ENCODE measurements at regions not wholly inside any gene's neighbourhood (a gene's known extent, or its start where the extent isn't known, plus 50 kb on each side); places are given as distances from the start of the nearest gene placed in this dataset.

DNA sequence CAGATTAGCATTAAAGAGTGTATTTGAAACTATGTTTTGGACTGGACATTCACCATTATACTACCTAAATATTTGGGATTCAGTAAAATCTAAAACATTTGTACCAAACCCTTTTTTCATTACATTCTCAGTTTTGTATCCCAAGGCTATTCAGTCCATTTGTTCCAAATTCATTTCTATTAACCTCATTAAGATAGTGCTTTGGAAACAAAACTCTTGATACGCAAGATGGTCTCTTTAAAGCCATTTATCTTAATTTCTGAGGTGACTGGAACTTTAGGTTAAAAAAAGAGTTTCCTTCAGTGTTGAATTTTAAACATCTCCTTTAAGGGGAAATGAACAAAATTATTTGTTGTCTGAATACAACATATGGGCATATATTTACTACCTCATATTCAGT, 702.5 kb upstream of the GRAMD2B start:
- Histone ChIP-seq H3K4me1 (ENCODE audit: insufficient read depth) (no peaks in the 10 kb centered on the region), H3K4me3 (ENCODE audit: low read depth, low read length) (no peak overlapping the region), H3K27ac (ENCODE audit: low read depth) (no peak overlapping the region), H3K36me3 (ENCODE audit: insufficient read depth) (no peaks in the 10 kb centered on the region)
- no peak for DNase-seq (ENCODE audit: extremely low spot score)
- WGBS: 97% methylated on average over 1 of the region's 1 CpG

- no peak overlapping the region for H3K4me3 ChIP-seq (ENCODE audit: low read depth, low read length)
- no peaks in the 10 kb centered on the region for H3K36me3 ChIP-seq (ENCODE audit: insufficient read depth)
- DNase-seq (ENCODE audit: extremely low spot score): no peak
- 98% methylated on average over 1 of the region's 1 CpG for WGBS
- H3K27ac ChIP-seq (ENCODE audit: low read depth): no peak overlapping the region
- H3K4me1 ChIP-seq (ENCODE audit: insufficient read depth): no peaks in the 10 kb centered on the region
Observed at GRCh38 chr5:125722550-125722949, 700.7 kb upstream of the GRAMD2B start.

DNA sequence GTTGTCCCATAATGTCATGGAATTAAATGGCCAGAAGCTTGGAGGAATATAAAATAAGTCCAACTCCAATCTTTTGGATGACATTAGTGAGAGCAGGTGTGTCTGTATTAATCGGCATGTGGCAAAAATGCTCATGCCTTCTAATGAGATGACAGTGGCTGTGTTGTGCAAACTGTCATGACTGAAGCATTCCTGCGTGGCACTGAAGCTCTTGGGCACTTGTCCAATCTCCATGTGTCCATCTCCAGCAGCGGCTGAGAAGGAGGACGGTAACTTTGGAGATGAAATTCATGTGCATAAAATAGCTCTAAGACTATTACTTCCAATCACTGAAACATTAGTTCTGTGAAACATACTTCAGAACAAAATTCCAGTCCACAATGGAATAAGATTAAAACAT, 697.5 kb upstream of the GRAMD2B start:
- Histone ChIP-seq H3K27ac (ENCODE audit: low read depth) (no peak overlapping the region), H3K36me3 (ENCODE audit: insufficient read depth) (no peaks in the 10 kb centered on the region), H3K4me3 (ENCODE audit: low read depth, low read length) (no peak overlapping the region), H3K4me1 (ENCODE audit: insufficient read depth) (no peaks in the 10 kb centered on the region)
- WGBS: 75% methylated on average over 4 of the region's 4 CpGs
- no peak for DNase-seq (ENCODE audit: extremely low spot score)

DNA sequence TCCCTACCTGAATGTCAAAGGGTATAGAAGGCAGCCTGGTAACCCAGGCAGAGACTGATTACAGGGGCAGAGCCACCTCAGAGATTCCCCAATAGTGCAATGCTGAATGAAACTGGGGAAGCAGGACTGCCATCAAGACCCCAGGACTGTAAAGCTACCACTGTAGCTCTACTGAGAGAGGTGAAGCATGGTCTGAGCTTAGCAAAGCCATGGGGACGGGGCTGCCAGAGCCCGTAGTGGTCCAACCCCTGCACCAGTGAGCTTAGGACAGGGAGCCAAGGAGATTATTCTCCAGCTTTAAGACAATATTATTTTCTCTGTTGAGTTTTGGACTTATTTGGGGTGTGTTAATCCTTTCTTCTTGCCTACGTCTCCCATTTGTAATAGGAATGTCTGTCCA, 679.3 kb upstream of the GRAMD2B start:
- Histone ChIP-seq H3K4me1 (ENCODE audit: insufficient read depth) (no peaks in the 10 kb centered on the region), H3K4me3 (ENCODE audit: low read depth, low read length) (no peak overlapping the region), H3K36me3 (ENCODE audit: insufficient read depth) (no peaks in the 10 kb centered on the region), H3K27ac (ENCODE audit: low read depth) (no peak overlapping the region)
- no peak for DNase-seq (ENCODE audit: extremely low spot score)
- WGBS: 98% methylated on average over 3 of the region's 3 CpGs

GRCh38 chr5:125746917-125747316, 676.3 kb upstream of the GRAMD2B start:
- no peaks in the 10 kb centered on the region for H3K4me1 ChIP-seq (ENCODE audit: insufficient read depth)
- H3K4me3 ChIP-seq (ENCODE audit: low read depth, low read length): no peak overlapping the region
- no peak overlapping the region for H3K27ac ChIP-seq (ENCODE audit: low read depth)
- H3K36me3 ChIP-seq (ENCODE audit: insufficient read depth): no peaks in the 10 kb centered on the region
- WGBS: 67% methylated on average over 1 of the region's 1 CpG
- no peak for DNase-seq (ENCODE audit: extremely low spot score)

- H3K36me3 ChIP-seq (ENCODE audit: insufficient read depth): no peaks in the 10 kb centered on the region
- H3K4me3 ChIP-seq (ENCODE audit: low read depth, low read length): no peak overlapping the region
- no peaks in the 10 kb centered on the region for H3K4me1 ChIP-seq (ENCODE audit: insufficient read depth)
- WGBS: 91% methylated on average over 3 of the region's 3 CpGs
- no peak overlapping the region for H3K27ac ChIP-seq (ENCODE audit: low read depth)
- no peak for DNase-seq (ENCODE audit: extremely low spot score)
Observed at GRCh38 chr5:125750147-125750860, 672.9 kb upstream of the GRAMD2B start.

DNA sequence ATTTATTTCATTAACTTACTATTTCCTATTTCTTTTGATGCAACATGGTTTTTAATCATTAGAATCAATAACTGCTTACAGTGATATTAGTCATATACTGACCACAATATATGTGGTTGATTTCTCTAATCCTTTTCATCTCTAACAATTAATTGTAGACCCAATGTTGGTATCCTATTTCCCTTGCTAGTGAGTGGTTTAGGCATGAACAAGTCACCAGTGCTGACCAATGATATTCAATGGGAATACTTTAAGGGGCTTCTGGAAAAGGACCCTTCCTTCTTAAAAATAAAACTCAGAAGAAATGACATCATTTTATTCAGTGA, 672.4 kb upstream of the GRAMD2B start:
- no peak for DNase-seq (ENCODE audit: extremely low spot score)
- no peak overlapping the region for H3K27ac ChIP-seq (ENCODE audit: low read depth)

DNA sequence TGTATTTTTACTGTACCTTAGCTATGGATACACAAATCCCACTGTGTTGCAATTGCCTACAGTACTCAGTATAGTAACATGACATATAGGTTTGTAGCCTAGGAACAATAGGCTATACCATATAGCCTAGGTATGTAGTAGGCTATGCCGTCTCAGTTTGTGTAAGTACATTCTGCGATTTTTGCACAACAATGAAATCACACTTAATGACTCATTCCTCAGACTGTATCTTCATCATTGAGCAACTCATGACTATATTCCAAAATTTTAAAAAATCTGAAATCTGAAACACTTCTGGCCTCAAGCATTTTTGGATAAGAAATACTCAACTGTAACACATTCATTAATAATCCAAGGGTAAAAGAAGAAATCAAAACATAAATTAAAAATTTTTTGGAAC, 666.8 kb upstream of the GRAMD2B start:
- DNase-seq (ENCODE audit: extremely low spot score): no peak
- H3K4me1 ChIP-seq (ENCODE audit: insufficient read depth): no peaks in the 10 kb centered on the region
- no peak overlapping the region for H3K4me3 ChIP-seq (ENCODE audit: low read depth, low read length)
- WGBS: 73% methylated on average over 2 of the region's 2 CpGs
- H3K36me3 ChIP-seq (ENCODE audit: insufficient read depth): no peaks in the 10 kb centered on the region
- no peak overlapping the region for H3K27ac ChIP-seq (ENCODE audit: low read depth)

More for the DNA sequence above, 672.4 kb upstream of the GRAMD2B start:
- Histone ChIP-seq H3K4me1 (ENCODE audit: insufficient read depth) (no peaks in the 10 kb centered on the region), H3K36me3 (ENCODE audit: insufficient read depth) (no peaks in the 10 kb centered on the region), H3K4me3 (ENCODE audit: low read depth, low read length) (no peak overlapping the region)

DNA sequence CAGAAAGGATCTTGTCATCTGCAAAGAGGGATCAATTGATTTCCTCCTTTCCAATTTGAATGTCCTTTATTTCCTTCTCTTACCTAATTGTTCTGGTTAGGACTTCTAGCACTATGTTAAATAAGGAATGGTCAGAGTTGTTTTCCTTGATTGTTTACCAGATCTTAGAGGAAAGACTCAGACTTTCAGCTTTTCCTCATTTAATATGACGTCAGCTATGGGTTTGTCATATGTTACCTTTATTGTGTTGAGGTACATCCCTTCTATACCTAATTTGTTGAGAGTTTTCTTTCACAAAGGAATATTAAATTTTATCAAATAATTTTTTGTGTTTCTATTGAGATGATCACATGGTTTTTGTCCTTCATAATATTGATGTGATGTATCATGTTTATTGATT, 656.5 kb upstream of the GRAMD2B start:
- DNase-seq (ENCODE audit: extremely low spot score): no peak
- 90% methylated on average over 1 of the region's 1 CpG for WGBS
- no peaks in the 10 kb centered on the region for H3K36me3 ChIP-seq (ENCODE audit: insufficient read depth)
- H3K4me3 ChIP-seq (ENCODE audit: low read depth, low read length): no peak overlapping the region
- no peak overlapping the region for H3K27ac ChIP-seq (ENCODE audit: low read depth)
- no peaks in the 10 kb centered on the region for H3K4me1 ChIP-seq (ENCODE audit: insufficient read depth)

- no peak overlapping the region for H3K27ac ChIP-seq (ENCODE audit: low read depth)
- H3K4me1 ChIP-seq (ENCODE audit: insufficient read depth): no peaks in the 10 kb centered on the region
- WGBS: 100% methylated on average over 1 of the region's 1 CpG
- DNase-seq (ENCODE audit: extremely low spot score): no peak
- no peaks in the 10 kb centered on the region for H3K36me3 ChIP-seq (ENCODE audit: insufficient read depth)
- H3K4me3 ChIP-seq (ENCODE audit: low read depth, low read length): no peak overlapping the region
Observed at GRCh38 chr5:125775896-125776295, 647.3 kb upstream of the GRAMD2B start.

DNA sequence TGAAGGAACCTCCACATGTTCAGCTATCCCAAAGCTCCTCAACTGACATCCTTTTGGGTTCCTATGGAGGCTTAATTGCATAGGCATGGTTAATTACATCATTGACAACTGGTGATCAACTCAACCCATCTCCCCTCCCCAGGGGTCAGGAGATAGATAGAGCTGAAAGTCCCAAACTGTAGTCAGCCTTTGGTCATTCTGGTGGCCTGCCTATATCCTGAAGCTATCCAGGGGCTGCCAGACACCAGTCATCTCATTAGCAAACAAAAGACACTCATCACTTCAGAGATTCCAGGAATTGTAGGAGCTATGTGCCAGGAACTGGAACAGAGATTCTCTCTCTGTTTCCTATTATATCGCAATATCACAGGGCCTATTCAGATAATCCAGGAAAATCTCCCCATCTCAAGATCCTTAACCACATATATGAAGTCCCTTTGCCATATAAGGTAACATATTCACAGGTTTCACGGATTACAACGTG, 646.5 kb upstream of the GRAMD2B start:
- Histone ChIP-seq H3K4me3 (ENCODE audit: low read depth, low read length) (no peak overlapping the region), H3K27ac (ENCODE audit: low read depth) (no peak overlapping the region), H3K4me1 (ENCODE audit: insufficient read depth) (no peaks in the 10 kb centered on the region), H3K36me3 (ENCODE audit: insufficient read depth) (no peaks in the 10 kb centered on the region)
- no peak for DNase-seq (ENCODE audit: extremely low spot score)
- WGBS: 92% methylated on average over 3 of the region's 3 CpGs

DNA sequence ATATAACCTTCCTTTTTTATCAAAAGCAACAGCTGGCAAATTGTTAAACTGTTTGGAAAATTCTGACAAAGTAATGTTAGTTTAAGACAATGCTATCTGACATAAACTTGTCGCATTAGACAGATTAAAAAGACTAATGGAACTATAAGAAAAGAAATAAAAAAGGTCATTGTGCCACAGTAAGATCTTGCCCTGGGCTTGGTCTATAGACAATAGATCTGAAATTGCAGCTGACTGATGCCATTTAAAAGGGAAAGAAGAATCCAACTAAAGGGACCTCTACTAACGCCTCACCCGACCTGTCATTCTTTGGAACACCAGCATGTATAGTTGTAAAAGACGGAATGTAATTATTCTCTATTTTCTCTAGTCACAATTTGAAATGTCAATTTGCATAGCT, 644.4 kb upstream of the GRAMD2B start:
- H3K4me3 ChIP-seq (ENCODE audit: low read depth, low read length): no peak overlapping the region
- no peak for DNase-seq (ENCODE audit: extremely low spot score)
- no peaks in the 10 kb centered on the region for H3K36me3 ChIP-seq (ENCODE audit: insufficient read depth)
- no peak overlapping the region for H3K27ac ChIP-seq (ENCODE audit: low read depth)
- WGBS: 79% methylated on average over 4 of the region's 4 CpGs
- H3K4me1 ChIP-seq (ENCODE audit: insufficient read depth): no peaks in the 10 kb centered on the region

DNA sequence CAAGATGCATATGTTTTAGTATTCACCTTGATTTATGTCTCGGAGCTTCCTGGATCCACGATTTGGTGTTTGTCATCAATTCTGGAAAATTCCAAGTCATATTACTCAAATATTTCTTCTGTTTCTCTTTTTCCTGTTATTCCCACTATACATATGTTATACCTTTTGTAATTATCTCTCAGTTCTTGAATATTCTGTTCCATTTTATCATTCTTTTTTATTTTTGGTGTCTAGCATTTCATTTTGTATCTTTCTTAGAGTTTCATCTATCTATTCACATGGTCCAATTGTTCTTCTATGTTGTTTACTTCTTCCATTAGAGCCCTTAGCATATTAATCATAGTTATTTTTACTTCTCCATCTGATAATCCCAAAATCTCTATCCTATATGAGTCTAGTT, 637.8 kb upstream of the GRAMD2B start:
- WGBS: 89% methylated on average over 2 of the region's 2 CpGs

GRCh38 chr5:125786021-125786420, 637.2 kb upstream of the GRAMD2B start:
- Histone ChIP-seq H3K27ac (ENCODE audit: low read depth) (no peak overlapping the region), H3K36me3 (ENCODE audit: insufficient read depth) (no peaks in the 10 kb centered on the region), H3K4me3 (ENCODE audit: low read depth, low read length) (no peak overlapping the region), H3K4me1 (ENCODE audit: insufficient read depth) (no peaks in the 10 kb centered on the region)
- no peak for DNase-seq (ENCODE audit: extremely low spot score)
- WGBS: 42% methylated on average over 2 of the region's 2 CpGs

More for the DNA sequence above, 637.8 kb upstream of the GRAMD2B start:
- Histone ChIP-seq H3K4me1 (ENCODE audit: insufficient read depth) (no peaks in the 10 kb centered on the region), H3K4me3 (ENCODE audit: low read depth, low read length) (no peak overlapping the region), H3K27ac (ENCODE audit: low read depth) (no peak overlapping the region), H3K36me3 (ENCODE audit: insufficient read depth) (no peaks in the 10 kb centered on the region)
- no peak for DNase-seq (ENCODE audit: extremely low spot score)

GRCh38 chr5:125793470-125793869, 629.7 kb upstream of the GRAMD2B start:
- WGBS: 100% methylated on average over 1 of the region's 1 CpG
- no peak for DNase-seq (ENCODE audit: extremely low spot score)
- Histone ChIP-seq H3K4me3 (ENCODE audit: low read depth, low read length) (no peak overlapping the region), H3K36me3 (ENCODE audit: insufficient read depth) (no peaks in the 10 kb centered on the region), H3K4me1 (ENCODE audit: insufficient read depth) (no peaks in the 10 kb centered on the region), H3K27ac (ENCODE audit: low read depth) (no peak overlapping the region)

Data from urinary bladder (tissue), 3 donors.